GM11168 (cell line): ENCODE measurements at regions not wholly inside any gene's neighbourhood (a gene's known extent, or its start where the extent isn't known, plus 50 kb on each side); places are given as distances from the start of the nearest gene placed in this dataset.
"Not testable (repeated sequence)": the region's sequence is repeated elsewhere in the genome, so short reads cannot be mapped to it uniquely, and the experiment has no call there.

Source experiments
- in situ Hi-C: fragments of 300-500 bp; cut with MboI; formaldehyde crosslinking; loops from one replicate; pipeline ENCODE4 v1.12.0; 2022; ENCODE audit warnings: low sequenced_read_pairs; ENCODE audit not compliant: unreplicated experiment

DNA sequence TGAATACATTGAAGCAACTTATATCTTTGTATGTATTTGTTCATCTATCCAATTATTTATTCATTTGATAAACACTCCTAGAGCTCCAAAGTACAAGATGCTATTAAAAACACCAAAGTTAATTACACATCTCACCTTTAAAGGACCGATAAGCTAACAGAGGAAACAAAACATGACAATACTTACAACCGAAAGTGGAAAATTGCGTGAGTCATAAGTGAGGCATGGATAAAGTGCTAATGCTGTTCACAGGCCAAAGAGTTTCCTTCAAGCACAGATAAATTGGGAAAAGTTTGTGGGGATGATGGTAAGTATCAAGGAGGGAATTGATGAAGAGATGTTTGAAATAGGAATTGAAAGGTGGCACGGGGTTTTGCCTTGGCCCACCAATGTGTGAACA is 172.8 kb upstream of the KITLG start:
- in situ Hi-C loops: no loop called here

DNA sequence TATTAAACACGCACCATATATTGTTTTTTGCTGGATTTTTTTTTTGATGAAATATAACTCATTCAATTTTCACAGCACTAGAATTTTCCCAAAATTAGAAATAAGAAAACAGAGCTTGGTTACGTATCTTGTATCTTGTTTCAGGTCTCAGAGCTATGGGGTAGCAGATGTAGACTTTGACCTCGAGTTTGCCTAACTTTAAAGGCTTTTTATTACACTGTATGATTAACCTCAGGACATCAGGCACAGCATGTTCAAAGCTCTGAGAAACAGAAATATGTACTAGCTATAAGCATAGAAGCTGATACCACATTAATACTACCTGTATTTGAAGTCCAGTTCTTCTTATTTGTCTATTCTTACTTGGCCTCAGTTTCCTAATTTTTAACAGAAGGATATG is 171.9 kb upstream of the KITLG start:
- in situ Hi-C loops: no loop called here

DNA sequence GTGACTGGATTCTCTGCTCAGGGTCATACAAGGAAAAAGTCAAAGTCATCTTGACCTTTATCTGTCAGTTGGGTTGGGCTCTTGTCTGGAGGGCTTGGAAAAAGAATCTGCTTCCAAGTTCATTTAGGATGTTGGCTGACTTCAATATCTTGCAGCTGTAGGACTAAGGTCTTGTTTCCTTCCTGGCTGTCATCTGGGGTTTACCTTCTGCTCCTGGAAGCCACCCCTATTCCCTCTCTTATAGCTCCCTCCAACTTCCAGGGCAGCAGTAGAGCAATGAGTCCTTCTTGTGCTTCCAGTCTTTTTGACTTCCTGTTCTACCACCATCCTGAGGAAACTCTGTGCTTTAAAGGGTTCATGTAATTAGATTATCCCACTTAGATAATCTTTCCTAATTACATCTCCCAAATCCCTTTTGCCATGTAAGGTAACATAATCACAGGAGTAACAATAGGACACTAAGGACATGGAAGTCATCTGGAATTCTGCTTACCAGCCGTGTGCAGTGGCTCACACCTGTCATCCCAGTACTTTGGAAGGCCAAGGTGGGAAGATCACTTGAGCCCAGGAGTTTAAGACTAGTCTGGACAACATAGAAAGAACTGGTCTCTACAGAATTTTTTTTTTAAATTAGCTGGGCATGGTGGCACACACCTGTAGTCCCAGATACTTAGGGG is 170.7 kb upstream of the KITLG start:
- in situ Hi-C loops: no loop called here

DNA sequence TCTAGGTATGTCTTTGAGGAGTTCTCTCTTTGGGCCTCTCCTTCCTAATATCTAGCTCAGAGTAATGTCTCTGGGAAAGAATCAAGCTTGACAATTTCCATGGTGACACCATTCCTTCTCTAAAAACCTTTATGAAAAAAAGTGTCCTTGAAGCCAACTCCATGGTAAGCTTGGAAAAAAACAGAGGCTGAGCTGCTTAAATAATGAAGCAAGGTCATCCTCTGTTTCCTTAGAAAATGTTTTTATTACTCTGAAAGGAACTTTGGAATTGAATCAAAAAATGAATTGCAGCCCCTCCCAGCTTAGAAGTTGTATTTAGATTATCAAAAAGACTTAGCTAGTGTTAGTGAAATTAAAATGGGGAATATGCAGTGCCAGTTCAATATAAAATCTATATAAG is 166.1 kb upstream of the KITLG start:
- in situ Hi-C loops: no loop called here

DNA sequence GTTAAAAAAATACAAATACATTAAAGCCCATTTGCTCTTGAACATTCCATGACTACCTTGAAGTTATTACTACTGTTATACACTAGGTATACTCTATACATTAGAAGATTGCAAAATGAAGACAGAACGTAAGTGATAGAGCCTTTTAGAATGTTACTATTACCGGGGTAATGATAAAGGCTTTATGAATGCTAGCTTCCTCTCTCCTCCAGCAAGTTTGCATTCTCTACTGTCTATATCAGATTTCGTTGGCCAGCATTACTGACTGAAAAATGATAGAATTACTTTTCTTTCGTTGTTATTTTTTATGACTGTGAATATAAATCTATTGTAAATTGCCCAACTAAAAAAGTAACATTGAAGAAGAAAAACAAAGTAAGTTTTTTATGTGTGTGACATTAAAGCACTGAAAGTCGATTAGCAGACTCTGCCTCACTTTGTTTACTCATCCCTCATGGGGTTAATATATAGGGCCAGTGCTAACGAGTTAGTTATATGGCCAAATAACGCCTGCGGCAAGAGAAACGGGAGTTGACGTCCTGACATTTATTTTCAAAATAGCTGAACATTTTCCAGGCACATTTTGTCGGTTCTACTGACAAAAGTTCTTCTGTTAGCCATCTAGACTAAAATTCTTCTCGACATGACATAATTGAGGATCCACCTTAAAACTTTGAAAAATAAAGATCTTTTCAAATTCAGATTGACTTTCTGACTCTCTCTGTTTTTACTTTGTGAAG is 163.8 kb upstream of the KITLG start:
- in situ Hi-C loops: no loop called here

DNA sequence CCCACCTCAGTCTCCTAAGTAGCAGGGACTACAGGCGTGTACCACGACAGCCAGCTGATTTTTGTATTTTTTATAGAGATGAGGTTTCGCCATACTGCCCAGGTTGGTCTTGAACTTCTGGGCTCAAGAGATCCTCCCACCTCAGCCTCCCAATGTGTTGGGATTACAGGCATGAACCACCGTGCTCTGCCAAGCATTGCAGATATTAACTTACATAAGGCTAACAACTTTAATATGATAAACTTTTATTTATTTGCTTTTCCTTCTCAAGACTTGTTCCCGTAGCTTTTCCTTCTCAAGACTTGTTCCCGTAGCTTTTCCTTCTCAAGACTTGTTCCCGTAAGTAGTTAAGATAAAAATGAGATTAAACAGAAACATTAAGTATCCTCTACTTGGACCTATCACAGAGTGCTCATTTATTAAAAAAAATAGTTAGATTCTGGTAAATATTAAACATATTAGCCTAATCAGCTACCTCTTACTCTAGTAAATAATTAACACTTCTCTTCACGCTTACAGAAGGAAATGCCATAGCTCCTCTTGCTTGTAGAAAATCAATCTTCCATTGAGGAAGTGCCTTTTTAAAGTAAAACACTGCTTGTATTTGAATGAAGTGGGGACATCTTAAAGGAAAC is 157.7 kb upstream of the KITLG start:
- in situ Hi-C loops: no loop called here

DNA sequence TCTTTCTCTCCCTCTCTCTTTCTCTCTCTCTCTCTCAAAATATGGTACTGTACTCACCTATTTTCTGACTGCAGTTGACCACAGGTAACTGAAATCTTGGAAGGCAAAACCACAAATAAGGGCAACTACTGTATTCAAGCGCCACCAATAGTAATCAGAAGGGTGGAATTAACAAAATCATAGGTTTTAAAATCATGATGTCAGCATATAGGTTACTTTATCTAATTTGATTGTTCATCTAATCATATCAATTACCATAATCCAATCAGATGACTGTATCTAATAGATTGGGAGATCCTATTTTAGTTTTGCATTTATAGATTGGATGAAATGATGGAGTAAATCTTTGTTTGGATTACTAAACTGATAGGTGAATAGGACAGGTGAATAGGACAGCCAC is 155.8 kb upstream of the KITLG start:
- in situ Hi-C loops: no loop called here

DNA sequence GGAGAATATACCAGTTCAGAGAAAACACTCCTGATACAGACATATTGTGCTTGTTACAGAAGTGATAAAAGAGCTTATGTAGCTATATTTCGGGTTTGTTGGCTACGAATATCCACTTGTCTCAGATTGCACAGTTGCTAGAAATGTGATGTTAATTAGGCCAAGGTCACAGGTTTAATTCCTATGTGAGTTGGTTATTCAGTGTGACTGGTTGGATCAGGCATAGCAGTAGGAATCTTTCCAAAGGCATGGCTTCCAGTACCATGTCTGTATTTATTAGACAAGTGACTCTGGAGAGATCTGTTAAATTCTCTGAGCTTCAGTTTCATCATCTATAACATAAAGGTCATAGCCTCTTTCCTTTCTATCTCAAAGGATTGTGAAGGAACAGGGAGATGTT is 152.7 kb upstream of the KITLG start:
- in situ Hi-C loops: no loop called here

DNA sequence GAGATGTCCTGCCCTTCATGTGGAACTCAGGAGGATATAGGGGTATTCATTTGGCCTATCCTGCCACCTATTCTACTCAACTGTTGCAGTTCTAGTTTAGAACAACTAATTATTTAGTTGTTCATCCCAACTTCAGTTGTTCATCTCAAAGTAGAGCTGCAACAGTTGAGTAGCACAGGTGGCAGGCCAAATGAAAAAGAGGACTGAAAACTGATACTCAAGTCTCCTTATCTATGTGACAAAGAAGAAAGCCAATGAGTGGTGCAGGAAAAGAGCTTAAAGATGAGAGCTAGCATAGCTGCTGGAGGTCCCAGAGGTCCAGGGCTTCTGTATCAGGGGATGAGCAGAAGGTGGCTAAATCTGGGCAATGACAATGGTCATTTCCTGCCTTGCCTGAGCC is 148.9 kb upstream of the KITLG start:
- in situ Hi-C loops: no loop called here

DNA sequence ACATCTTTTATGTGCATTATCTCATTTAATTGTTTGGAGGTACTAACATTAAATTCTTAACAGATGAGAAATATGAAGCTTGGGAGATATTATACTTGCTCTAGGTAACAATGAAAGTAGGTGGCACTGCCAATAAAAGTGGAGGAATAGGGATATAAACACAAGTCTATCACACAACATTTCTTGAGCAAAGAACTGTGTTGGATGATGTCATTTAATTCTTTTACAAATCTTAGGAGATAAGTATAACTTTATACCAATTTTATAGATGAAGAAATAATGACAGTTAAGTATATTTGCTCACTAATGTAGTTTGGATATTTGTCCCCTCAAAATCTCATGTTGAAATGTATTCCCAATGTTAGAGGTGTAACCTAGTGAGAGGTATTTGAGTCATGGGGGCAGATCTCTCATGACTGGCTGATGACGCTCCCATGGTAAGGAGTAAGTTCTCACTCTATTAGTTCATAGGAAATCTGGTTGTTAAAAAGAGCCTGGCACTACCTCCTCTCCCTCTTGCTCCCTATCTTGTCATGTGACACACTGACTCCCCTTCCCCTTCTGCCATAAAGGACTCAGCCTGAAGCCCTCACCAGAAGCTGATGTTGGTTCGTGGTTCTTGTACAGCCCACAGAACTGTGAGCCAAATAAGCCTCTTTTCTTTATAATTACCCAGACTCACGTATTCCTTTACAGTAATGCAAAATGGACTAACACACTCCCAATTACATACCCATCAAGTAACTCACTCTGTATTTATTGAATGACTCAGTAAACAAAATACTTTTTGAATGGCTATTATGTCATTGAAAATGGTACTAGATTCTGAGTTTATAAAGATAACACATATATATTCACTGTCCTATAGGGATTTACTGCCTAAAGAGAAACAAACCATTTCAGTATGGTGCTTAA is 146.8 kb upstream of the KITLG start:
- in situ Hi-C loops: no loop called here

DNA sequence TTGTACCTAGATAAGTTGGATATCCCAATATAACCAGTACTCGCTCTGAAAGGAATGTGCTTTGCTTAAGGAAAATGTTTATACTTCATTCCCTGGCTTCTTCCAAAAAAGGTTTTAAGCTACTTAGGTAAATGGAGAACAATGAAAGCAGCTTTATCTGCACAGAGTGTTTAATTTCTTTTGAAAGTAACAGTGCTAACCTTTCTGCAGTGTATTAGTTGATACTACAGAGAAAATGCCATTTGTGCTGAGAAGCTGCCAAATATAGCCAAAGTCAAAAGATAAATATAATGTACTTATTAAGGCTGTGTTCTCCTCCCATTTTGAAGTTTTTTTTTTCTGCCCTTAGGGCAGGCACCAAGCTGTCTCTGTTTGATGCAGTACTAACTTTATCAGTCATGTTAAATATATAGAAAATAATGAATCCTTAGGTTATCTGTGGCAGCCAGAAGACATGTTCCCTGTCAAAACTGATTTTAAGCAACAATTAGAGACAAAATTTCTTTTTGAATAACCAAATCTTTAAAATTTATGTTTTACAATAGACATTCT is 145.4 kb upstream of the KITLG start:
- in situ Hi-C loops: no loop called here

DNA sequence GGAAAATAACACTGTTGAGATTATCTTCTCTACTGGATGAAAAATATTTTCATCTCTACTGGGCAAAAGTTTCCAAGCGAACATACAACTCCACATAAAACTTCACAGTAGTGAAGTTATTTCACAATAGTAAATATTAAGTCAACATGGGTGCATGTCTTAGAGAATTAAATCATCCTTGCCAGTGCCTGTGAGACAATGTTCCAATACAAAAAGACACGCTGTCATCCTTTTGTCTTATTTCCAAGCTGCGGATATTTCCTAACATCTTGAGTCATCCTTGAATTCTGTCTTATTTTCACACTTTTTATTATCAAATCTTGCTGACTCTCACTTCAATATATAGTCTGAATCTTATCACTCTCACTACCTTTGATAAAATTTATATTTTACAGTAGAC is 142.9 kb upstream of the KITLG start:
- in situ Hi-C loops: no loop called here

DNA sequence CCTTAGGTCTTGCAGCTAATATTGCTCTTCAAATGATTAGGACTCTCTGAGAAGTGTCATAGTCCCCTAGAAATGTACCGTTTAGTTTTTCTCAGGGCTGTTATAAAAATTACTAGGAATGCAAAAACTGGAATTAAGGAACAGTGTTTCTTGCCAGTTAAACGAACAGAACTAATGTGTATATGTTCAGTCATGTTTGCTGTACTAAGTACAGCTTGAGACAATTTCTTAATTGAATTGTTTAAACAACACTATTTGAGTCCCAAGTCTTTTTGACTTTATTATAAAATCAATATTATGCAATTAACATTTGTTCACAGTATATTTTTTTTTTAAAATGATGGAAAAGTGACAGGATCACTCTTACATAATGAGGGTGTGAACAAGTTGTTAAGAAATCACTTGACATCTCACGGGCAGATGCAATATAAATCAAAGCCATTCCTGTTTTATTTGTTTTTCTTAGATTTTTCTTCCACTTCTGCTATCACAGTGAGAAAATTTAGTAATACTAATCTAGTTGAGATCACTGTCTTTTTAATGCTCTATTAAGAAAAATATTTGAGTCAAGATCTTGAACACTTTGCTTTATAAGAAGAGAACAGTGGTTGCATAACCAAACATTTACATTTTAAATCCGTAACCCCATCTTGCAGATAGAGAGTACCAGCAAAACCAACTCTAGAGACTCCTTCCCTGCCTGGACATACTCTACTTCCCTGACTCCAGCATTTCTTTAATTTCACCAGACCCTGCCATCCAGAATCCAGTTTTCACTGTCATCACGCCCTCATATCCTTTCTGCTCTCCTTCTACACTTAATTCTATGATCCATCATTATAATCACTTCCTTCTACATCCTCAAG is 140.7 kb upstream of the KITLG start:
- in situ Hi-C loops: no loop called here

DNA sequence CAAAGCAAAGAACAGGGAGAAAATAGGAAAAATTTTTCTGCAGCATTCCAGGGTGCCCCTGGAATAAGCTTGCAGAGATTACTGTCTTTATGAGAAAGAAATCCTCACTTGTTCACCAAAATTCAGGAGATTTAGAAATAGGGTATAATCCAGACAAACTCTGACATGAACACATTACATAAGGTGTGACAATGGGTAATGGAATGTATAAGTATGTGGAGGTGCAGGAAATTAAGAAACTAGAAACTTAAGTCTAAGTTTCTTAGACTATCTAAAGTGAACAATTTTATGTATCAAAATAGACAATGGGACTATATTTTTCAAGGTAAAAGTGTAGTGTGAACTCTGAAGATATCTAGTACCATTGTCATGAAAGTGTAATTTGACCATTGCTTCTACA is 140.0 kb upstream of the KITLG start:
- in situ Hi-C loops: no loop called here

DNA sequence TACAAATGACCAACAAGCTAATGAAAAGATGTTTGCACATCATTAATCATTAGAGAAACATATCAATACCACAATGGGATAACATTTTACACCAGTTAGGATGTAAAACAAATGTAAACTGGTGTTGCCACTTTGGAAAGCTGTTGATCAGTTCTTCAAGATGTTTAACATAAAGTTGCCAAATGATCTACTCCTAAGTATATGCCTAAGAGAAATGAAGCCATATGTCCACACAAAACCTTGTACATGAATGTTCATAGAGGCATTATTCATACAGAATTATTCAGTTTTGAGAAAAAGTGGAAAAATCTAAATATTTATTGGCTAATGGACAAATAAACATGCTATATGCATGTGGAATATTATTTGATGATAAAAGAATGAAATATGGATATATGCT is 136.9 kb upstream of the KITLG start:
- in situ Hi-C loops: no loop called here

DNA sequence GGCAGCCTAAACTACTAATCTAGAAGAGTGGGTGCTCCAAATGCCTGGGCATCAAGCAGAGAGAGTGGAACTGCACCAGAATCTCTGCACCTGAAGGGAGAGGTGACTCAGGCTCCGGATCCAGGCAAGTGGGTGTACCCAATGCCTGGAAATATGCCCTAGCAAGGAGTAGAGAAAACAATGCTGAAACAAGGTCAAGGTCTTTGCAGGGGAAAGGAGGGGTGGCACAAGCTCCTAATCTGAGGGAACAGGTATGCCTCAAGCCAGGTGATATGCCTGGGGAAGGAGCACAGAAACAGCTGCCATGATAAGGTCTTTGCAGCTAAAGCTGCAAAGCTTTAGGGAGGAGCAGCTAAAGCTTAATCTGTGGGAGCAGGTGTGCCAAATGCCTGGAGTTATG is 136.0 kb upstream of the KITLG start:
- in situ Hi-C loops: no loop called here

DNA sequence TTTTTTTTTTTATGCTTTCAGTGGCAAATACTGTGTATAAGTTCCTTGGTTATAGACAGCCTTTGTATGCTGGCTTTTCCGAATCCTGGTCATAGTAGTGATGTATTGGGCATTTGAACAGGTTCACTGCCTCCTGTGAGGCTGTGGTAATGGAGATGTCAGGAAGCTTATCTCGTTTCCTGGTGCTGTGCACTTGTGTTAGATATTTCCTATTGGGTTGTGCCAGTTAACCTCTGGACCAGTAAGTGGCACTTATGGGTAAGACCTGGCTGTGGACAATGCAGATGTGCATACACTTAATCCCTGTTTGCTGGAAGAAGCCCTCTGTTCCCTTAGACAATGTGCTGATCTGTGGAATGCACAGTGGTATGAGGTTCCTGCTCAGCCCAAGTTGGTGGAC is 135.4 kb upstream of the KITLG start:
- in situ Hi-C loops: no loop called here

DNA sequence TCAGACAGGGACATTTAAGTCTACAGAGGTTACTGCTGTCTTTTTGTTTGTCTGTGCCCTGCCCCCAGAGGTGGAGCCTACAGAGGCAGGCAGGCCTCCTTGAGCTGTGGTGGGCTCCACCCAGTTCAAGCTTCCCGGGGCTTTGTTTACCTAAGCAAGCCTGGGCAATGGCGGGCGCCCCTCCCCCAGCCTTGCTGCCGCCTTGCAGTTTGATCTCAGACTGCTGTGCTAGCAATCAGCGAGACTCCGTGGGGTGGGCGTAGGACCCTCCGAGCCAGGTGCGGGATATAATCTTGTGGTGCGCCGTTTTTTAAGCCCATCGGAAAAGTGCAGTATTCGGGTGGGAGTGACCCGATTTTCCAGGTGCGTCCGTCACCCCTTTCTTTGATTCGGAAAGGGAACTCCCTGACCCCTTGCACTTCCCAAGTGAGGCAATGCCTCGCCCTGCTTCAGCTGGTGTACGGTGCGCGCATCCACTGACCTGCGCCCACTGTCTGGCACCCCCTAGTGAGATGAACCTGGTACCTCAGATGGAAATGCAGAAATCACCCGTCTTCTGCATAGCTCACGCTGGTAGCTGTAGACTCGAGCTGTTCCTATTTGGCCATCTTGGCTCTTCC is 134.1 kb upstream of the KITLG start:
- in situ Hi-C loops: not testable (repeated sequence)

DNA sequence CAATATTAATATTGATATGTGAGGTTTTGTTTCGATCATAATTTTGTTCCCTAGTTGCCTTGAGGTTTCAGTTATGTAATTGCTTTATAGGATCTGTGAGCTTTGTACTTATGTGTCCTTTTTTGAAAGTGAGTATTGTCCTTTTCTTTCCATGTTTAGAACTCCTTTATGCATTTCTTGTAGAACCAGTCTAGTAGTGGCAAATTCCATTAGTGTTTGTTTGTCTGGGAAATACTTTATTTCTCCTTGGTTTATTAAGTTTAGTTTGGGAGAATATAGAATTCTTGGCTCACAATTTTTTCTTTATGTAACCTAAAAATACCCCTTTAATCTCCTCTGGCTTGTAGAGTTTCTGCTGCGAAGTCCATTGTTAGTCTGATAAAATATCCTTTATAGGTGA is 127.5 kb upstream of the KITLG start:
- in situ Hi-C loops: no loop called here
